ENCODE measurements at regions not wholly inside any gene's neighbourhood (a gene's known extent, or its start where the extent isn't known, plus 50 kb on each side); places are given as distances from the start of the nearest gene placed in this dataset.

DNA sequence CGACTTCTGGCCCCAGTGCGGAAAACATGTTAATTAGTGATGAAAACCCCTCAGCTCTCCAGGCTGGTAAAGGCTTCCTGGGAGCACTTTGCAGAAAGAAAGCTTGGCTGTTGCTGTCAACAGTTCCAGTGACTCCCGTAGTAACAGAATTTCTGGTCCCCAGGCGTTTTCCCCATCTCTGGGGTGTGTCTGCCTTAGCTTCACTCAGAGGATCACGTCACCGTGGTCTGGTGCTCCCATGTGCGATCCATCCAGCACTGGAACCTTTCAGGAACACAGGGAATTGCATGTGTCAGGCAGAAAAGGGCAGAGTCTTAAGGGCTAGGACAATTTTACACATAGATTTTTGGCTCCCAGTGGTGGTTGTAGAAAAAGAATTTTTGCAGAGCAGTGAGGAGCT lies 470.4 kb upstream of the USP24 start:
- no peaks in the 10 kb centered on the region for H3K4me1 ChIP-seq (replicated peaks in 1 of 4; ENCODE audit: control insufficient read depth in 3 of 4, insufficient read depth in 4 of 4, low read length in 3 of 4)
- no peak overlapping the region for H3K4me2 ChIP-seq (ENCODE audit: insufficient read depth in 1 of 2, low read depth in 2 of 2, low read length in 2 of 2)
- H3K9ac ChIP-seq (replicated peaks in 1 of 4; ENCODE audit: extremely low read depth in 1 of 4, low read depth in 3 of 4, low read length in 3 of 4): no peak overlapping the region
- H4K20me1 ChIP-seq (replicated peaks in 1 of 2; ENCODE audit: control insufficient read depth in 1 of 2, insufficient read depth in 2 of 2, low read length in 2 of 2): no peaks in the 10 kb centered on the region
- H3K79me1 ChIP-seq (ENCODE audit: low read depth, low read length): no peaks in the 10 kb centered on the region
- FAIRE-seq (no peak), DNase-seq (ENCODE audit: low read depth in 1 of 2, low spot score in 2 of 2) (no peak)
- H2BK12ac ChIP-seq (ENCODE audit: low read depth, low read length): no peak overlapping the region
- no peak overlapping the region for H4K8ac ChIP-seq (ENCODE audit: extremely low read depth, insufficient read depth, low read length)
- H2BK120ac ChIP-seq (replicated peaks; ENCODE audit: low read depth, low read length): no peak overlapping the region
- H3K23ac ChIP-seq (ENCODE audit: insufficient read length): no peak overlapping the region
- H3K4me3 ChIP-seq (ENCODE audit: extremely low read depth in 1 of 4, insufficient read depth in 2 of 4, low read depth in 3 of 4, low read length in 4 of 4): no peak overlapping the region
- no peaks in the 10 kb centered on the region for H3K9me3 ChIP-seq (ENCODE audit: insufficient read depth in 2 of 2, low read depth in 1 of 2, low read length in 1 of 2)
- no peak overlapping the region for H2BK5ac ChIP-seq (ENCODE audit: low read depth, low read length)
- H3K23me2 ChIP-seq (ENCODE audit: low read depth, low read length): no peaks in the 10 kb centered on the region; the same call in 1 of the 2 replicates
- no peaks in the 10 kb centered on the region; a peak in 1 of 7 replicates for H3K27me3 ChIP-seq (replicated peaks in 1 of 4; ENCODE audit: control insufficient read depth in 3 of 4, extremely low read depth in 1 of 4, insufficient read depth in 3 of 4, low read length in 3 of 4)
- no peak overlapping the region for H4K91ac ChIP-seq (replicated peaks; ENCODE audit: insufficient read length, low read length)
- H2AFZ ChIP-seq (ENCODE audit: low read length): no peak overlapping the region
- H4K5ac ChIP-seq (ENCODE audit: insufficient read length, low read depth, low read length): no peak overlapping the region
- no peak overlapping the region for H3K27ac ChIP-seq (ENCODE audit: low read depth, low read length)
- no peak overlapping the region for H3K18ac ChIP-seq (ENCODE audit: extremely low read depth, low read length)
- CTCF ChIA-PET (ENCODE audit: partially characterized antibody): interaction anchor here (1.2 to 1.4 kb wide), 4 partner anchors 16 to 307 kb away, joined by 3 to 6 read pairs (median 4); no protein-coding TSS in a partner anchor
- no peak overlapping the region for H2BK20ac ChIP-seq (ENCODE audit: low read length)
- H3K4ac ChIP-seq (replicated peaks; ENCODE audit: insufficient read length, low read depth, low read length): no peak overlapping the region
- POLR2A ChIA-PET (ENCODE audit: partially characterized antibody): no interaction called here
- WGBS, 2 experiments (ENCODE audit: extremely low coverage in 1 of 2, insufficient coverage in 1 of 2, insufficient read length in 1 of 2, insufficient replicate concordance in 2 of 2, low coverage in 1 of 2, low lambda C conversion rate in 2 of 2, missing lambda C conversion rate in 1 of 2): 96% methylated on average over 7 of the region's 7 CpGs; no CpG with 5 or more reads in 1 of the 2 experiments
- H3K79me2 ChIP-seq (ENCODE audit: control insufficient read depth in 1 of 2, insufficient read depth in 2 of 2, low read length in 2 of 2): no peaks in the 10 kb centered on the region
- H3K14ac ChIP-seq (ENCODE audit: insufficient read length): no peak overlapping the region
- no peaks in the 10 kb centered on the region for H3K36me3 ChIP-seq (ENCODE audit: control insufficient read depth in 2 of 4, insufficient read depth in 4 of 4, low read length in 3 of 4)
- no peak overlapping the region for H2AK5ac ChIP-seq (ENCODE audit: low read depth, low read length)
- no peak overlapping the region for H3K56ac ChIP-seq (replicated peaks; ENCODE audit: insufficient read length, low read depth, low read length)
- no peak overlapping the region for H2BK15ac ChIP-seq (ENCODE audit: low read length)
- TF ChIP-seq POLR2A (IDR thresholded peaks at IDR 0.05; ENCODE audit: control extremely low read depth in 1 of 2, low read depth in 2 of 2, low read length in 2 of 2) (no peak), POU5F1 (IDR thresholded peaks at IDR 0.05; ENCODE audit: low read depth, low read length) (no peak), RFX5 (IDR thresholded peaks at IDR 0.05; ENCODE audit: borderline replicate concordance, low read depth, low read length) (no peak), CEBPB (IDR thresholded peaks at IDR 0.05; ENCODE audit: low read depth, low read length) (no peak), EGR1 (IDR thresholded peaks at IDR 0.05; ENCODE audit: borderline replicate concordance, low read depth, low read length) (no peak), JUND (IDR thresholded peaks at IDR 0.05; ENCODE audit: low read length) (no peak), SUZ12 (IDR thresholded peaks at IDR 0.05; ENCODE audit: low read length) (no peak), EP300 (IDR thresholded peaks at IDR 0.05; ENCODE audit: borderline replicate concordance in 1 of 2, low read depth in 2 of 2, low read length in 2 of 2) (no peak), JUN (IDR thresholded peaks at IDR 0.05; ENCODE audit: low read depth, low read length) (no peak), SRF (IDR thresholded peaks at IDR 0.05; ENCODE audit: low read depth, low read length) (no peak), RNF2 (IDR thresholded peaks at IDR 0.05; ENCODE audit: borderline replicate concordance, low read depth, low read length, missing control alignments, poor library complexity, severe bottlenecking) (no peak), RBBP5 (IDR thresholded peaks at IDR 0.05; ENCODE audit: borderline replicate concordance, low read depth, low read length) (no peak), CBX5 (IDR thresholded peaks at IDR 0.05; ENCODE audit: low read depth, low read length) (no peak)
- TF ChIP-seq, protein P1, sequence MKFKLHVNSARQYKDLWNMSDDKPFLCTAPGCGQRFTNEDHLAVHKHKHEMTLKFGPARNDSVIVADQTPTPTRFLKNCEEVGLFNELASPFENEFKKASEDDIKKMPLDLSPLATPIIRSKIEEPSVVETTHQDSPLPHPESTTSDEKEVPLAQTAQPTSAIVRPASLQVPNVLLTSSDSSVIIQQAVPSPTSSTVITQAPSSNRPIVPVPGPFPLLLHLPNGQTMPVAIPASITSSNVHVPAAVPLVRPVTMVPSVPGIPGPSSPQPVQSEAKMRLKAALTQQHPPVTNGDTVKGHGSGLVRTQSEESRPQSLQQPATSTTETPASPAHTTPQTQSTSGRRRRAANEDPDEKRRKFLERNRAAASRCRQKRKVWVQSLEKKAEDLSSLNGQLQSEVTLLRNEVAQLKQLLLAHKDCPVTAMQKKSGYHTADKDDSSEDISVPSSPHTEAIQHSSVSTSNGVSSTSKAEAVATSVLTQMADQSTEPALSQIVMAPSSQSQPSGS (IDR thresholded peaks at IDR 0.05; ENCODE audit: low read length): no peak
